CD4-positive, CD25-positive, alpha-beta regulatory T cell (primary cell): ENCODE measurements at regions not wholly inside any gene's neighbourhood (a gene's known extent, or its start where the extent isn't known, plus 50 kb on each side); places are given as distances from the start of the nearest gene placed in this dataset.
"Not testable (repeated sequence)": the region's sequence is repeated elsewhere in the genome, so short reads cannot be mapped to it uniquely, and the experiment has no call there.

ENCODE experiments used
- ATAC-seq, 2 donors: fragments of 150-1000 bp; cut with Tn5 transposase; one replicate each; pipeline ENCODE4 v1.10.0; 2021; ENCODE audit warnings: low read depth in 2 of 2, moderate number of reproducible peaks in 2 of 2, moderate library complexity in 1 of 2
- DNase-seq, 3 donors: peaks; one replicate each; pipeline versions ENCODE4 v3.0.0 to v3.0.0-alpha.2; 2012 to 2022; ENCODE audit warnings: mixed read lengths in 1 of 3
- H3K27ac ChIP-seq: one replicate; pipeline ENCODE4 v1.7.0; 2013; ENCODE audit warnings: mild to moderate bottlenecking, low read length; ENCODE audit not compliant: insufficient read depth, poor library complexity, severe bottlenecking
- H3K27me3 ChIP-seq: one replicate; pipeline ENCODE4 v1.7.0; 2013; ENCODE audit warnings: low read length; ENCODE audit not compliant: control insufficient read depth, insufficient read depth
- H3K36me3 ChIP-seq: one replicate; pipeline ENCODE4 v1.7.0; 2013; ENCODE audit warnings: mild to moderate bottlenecking, low read length, moderate library complexity; ENCODE audit not compliant: control insufficient read depth, insufficient read depth
- H3K4me1 ChIP-seq: 2 replicates; pipeline ENCODE4 v1.7.0; 2013; ENCODE audit warnings: mild to moderate bottlenecking, low read length; ENCODE audit not compliant: insufficient read depth, control insufficient read depth, poor library complexity, severe bottlenecking
- H3K4me3 ChIP-seq: one replicate; pipeline ENCODE4 v1.7.0; 2013; ENCODE audit warnings: low read depth, mild to moderate bottlenecking, low read length, moderate library complexity
- H3K9me3 ChIP-seq, 2 experiments: 1 replicate in 1 of 2; 2 replicates in 1 of 2; pipeline ENCODE4 v1.7.0; 2013; ENCODE audit warnings: low read length in 2 of 2, mild to moderate bottlenecking in 1 of 2, moderate library complexity in 1 of 2; ENCODE audit not compliant: control insufficient read depth in 2 of 2
- H3K27ac Mint-ChIP-seq, 3 donors: one replicate each; pipeline ENCODE4 v1.8.0; 2020 to 2022; ENCODE audit warnings: mild to moderate bottlenecking in 3 of 3, mixed read lengths in 3 of 3, moderate library complexity in 2 of 3
- H3K27me3 Mint-ChIP-seq: one replicate; pipeline ENCODE4 v1.8.0; 2022; ENCODE audit warnings: mild to moderate bottlenecking, mixed read lengths
- H3K36me3 Mint-ChIP-seq: one replicate; pipeline ENCODE4 v1.8.0; 2020; ENCODE audit warnings: mixed read lengths
- H3K4me1 Mint-ChIP-seq, 4 donors: one replicate each; pipeline ENCODE4 v1.8.0; 2020 to 2022; ENCODE audit warnings: mixed read lengths in 4 of 4, mild to moderate bottlenecking in 1 of 4
- H3K4me3 Mint-ChIP-seq, 4 donors: one replicate each; pipeline ENCODE4 v1.8.0; 2020 to 2022; ENCODE audit warnings: mild to moderate bottlenecking in 4 of 4, mixed read lengths in 4 of 4, moderate library complexity in 3 of 4
- H3K9me3 Mint-ChIP-seq, 7 donors: one replicate each; pipeline ENCODE4 v1.8.0; 2020 to 2022; ENCODE audit warnings: mixed read lengths in 7 of 7, mild to moderate bottlenecking in 3 of 7, moderate library complexity in 2 of 7

- not testable (repeated sequence) for DNase-seq, H3K4me1 Mint-ChIP-seq, H3K27ac Mint-ChIP-seq, H3K27me3 Mint-ChIP-seq, H3K36me3 ChIP-seq, ATAC-seq, H3K4me3 Mint-ChIP-seq, H3K27me3 ChIP-seq, H3K36me3 Mint-ChIP-seq, H3K4me3 ChIP-seq, H3K27ac ChIP-seq, H3K9me3 ChIP-seq, H3K4me1 ChIP-seq
- peaks cover 0 to 11% (median 4%) of the 10 kb centered on the region in 7 donors for H3K9me3 Mint-ChIP-seq
These were observed 881.1 kb downstream of the DTWD2 start for GRCh38 chr5:118107246-118107645.

GRCh38 chr5:118098716-118099115 lies 889.6 kb downstream of the DTWD2 start:
- no peak overlapping the region for H3K27ac Mint-ChIP-seq
- DNase-seq (no peak), ATAC-seq (no peak)
- H3K9me3 ChIP-seq: peaks cover 0 to 7% of the 10 kb centered on the region in 2 experiments
- no peaks in the 10 kb centered on the region for H3K27me3 Mint-ChIP-seq
- no peaks in the 10 kb centered on the region for H3K4me1 ChIP-seq
- H3K4me3 ChIP-seq: no peak overlapping the region
- no peaks in the 10 kb centered on the region for H3K36me3 Mint-ChIP-seq
- no peaks in the 10 kb centered on the region for H3K4me1 Mint-ChIP-seq
- H3K36me3 ChIP-seq: no peaks in the 10 kb centered on the region
- peaks cover 0 to 6% (median 0%) of the 10 kb centered on the region in 7 donors for H3K9me3 Mint-ChIP-seq
- no peak overlapping the region for H3K27ac ChIP-seq
- no peaks in the 10 kb centered on the region for H3K27me3 ChIP-seq
- no peak overlapping the region for H3K4me3 Mint-ChIP-seq

DNA sequence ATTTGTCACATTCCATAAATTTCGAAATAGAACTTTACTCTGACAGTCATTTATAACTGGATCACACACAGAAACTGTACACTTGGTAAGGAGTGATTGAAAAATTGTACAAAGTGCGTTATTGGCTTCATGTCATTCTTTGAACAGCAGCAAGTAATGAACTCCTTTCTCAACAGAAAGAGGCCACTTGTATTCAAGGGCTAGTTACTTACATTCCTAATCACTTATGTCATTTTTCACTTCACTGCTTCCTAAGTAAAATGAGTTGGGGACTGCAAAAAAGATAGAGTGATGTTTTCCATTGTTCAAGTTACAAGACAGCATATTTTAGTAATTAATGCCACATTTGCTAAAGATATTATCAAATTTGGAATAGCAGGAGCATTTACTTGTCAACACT lies 893.2 kb downstream of the DTWD2 start:
- DNase-seq (no peak), ATAC-seq (no peak)
- Mint-ChIP-seq H3K27me3 (no peaks in the 10 kb centered on the region), H3K4me3 (no peak overlapping the region), H3K9me3 (peaks cover 0 to 4% (median 3%) of the 10 kb centered on the region in 7 donors), H3K36me3 (no peaks in the 10 kb centered on the region), H3K27ac (no peak overlapping the region), H3K4me1 (no peaks in the 10 kb centered on the region)
- no peak overlapping the region for H3K27ac ChIP-seq
- H3K4me3 ChIP-seq: no peak overlapping the region
- no peaks in the 10 kb centered on the region for H3K36me3 ChIP-seq
- H3K27me3 ChIP-seq: no peaks in the 10 kb centered on the region
- H3K4me1 ChIP-seq: no peaks in the 10 kb centered on the region
- no peaks in the 10 kb centered on the region for H3K9me3 ChIP-seq

DNA sequence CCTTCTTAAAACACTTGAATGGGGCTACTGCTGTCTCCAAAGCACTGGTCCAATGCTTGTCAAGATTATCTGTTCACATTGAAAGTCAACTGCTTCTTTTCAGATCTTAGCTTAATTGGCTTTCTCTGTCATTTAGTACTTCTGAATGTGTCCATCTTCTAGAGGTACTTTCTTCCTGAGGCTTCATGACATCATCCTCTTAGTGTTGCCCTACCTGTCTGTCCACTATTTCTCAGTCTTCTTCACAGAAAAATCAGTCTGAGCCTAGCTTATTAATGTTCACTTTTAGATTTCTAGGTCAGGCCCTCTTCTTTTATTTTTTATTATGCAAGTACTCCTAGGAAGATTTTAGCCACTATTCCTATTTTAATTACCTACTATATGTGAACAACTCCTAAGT lies 899.9 kb downstream of the DTWD2 start:
- no peak overlapping the region for H3K27ac ChIP-seq
- Mint-ChIP-seq H3K4me1 (no peaks in the 10 kb centered on the region), H3K4me3 (no peak overlapping the region), H3K27me3 (no peaks in the 10 kb centered on the region), H3K27ac (no peak overlapping the region), H3K36me3 (no peaks in the 10 kb centered on the region), H3K9me3 (peaks cover 6 to 17% (median 6%) of the 10 kb centered on the region in 7 donors)
- H3K9me3 ChIP-seq: no peaks in the 10 kb centered on the region
- H3K4me3 ChIP-seq: no peak overlapping the region
- DNase-seq: no peak
- H3K27me3 ChIP-seq: no peaks in the 10 kb centered on the region
- H3K4me1 ChIP-seq: no peaks in the 10 kb centered on the region
- no peaks in the 10 kb centered on the region for H3K36me3 ChIP-seq
- ATAC-seq: no peak

DNA sequence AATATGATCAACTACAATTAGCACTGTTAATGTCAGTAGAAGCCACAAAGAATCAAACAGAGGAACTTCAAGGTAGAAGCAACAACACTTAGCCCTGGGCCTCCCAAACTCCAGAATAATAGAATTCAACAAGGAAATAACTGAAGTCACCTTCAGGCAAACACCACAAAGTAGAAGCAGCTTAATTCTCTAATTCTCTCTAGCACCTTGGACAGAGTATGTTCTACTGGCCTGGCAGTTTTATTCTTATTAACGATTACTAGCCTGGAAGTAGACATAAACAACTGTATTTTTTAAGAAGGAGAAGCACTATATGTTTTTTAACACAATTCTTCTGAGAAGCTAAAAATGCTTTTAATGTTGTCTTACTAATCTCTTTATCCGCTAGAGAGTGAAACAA lies 911.9 kb downstream of the DTWD2 start:
- no peak overlapping the region for H3K27ac Mint-ChIP-seq

DNA sequence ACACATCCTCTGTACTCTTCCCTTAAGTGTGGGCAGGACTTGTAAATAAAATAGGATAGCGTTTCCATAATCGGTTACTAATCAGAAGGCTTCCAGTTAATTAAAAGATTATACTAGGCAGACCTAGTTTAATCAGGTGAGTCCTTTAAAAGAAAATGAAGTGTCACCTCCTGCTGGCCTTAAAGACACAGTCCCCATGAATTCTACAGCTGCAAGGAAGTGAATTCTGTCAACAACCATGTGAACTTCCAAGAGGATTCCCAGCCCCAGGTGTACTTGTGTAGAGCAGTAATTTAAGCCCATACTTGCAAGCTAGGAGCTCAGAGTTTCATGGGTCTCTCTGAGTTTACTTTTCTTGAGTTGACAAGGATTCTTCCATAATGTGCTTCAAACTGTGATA lies 918.3 kb downstream of the DTWD2 start:
- H3K27ac Mint-ChIP-seq: no peak overlapping the region
- Histone ChIP-seq H3K4me3 (no peak overlapping the region), H3K27me3 (no peaks in the 10 kb centered on the region), H3K4me1 (no peaks in the 10 kb centered on the region), H3K36me3 (no peaks in the 10 kb centered on the region), H3K27ac (no peak overlapping the region), H3K9me3 (no peaks in the 10 kb centered on the region)
- no peaks in the 10 kb centered on the region for H3K27me3 Mint-ChIP-seq
- H3K4me3 Mint-ChIP-seq: no peak overlapping the region
- DNase-seq (no peak), ATAC-seq (no peak)
- H3K4me1 Mint-ChIP-seq: no peaks in the 10 kb centered on the region
- peaks cover 0 to 10% (median 2%) of the 10 kb centered on the region in 7 donors for H3K9me3 Mint-ChIP-seq
- H3K36me3 Mint-ChIP-seq: no peaks in the 10 kb centered on the region

More for the DNA sequence above, 911.9 kb downstream of the DTWD2 start:
- Histone ChIP-seq H3K36me3 (no peaks in the 10 kb centered on the region), H3K27ac (no peak overlapping the region), H3K4me1 (no peaks in the 10 kb centered on the region), H3K4me3 (no peak overlapping the region), H3K9me3 (peaks cover 3 to 4% of the 10 kb centered on the region in 2 experiments), H3K27me3 (no peaks in the 10 kb centered on the region)
- no peaks in the 10 kb centered on the region for H3K4me1 Mint-ChIP-seq
- no peak for ATAC-seq
- no peak for DNase-seq
- H3K9me3 Mint-ChIP-seq: peaks cover 0 to 22% (median 5%) of the 10 kb centered on the region in 7 donors
- H3K36me3 Mint-ChIP-seq: no peaks in the 10 kb centered on the region
- no peak overlapping the region for H3K4me3 Mint-ChIP-seq
- H3K27me3 Mint-ChIP-seq: no peaks in the 10 kb centered on the region

- H3K36me3 ChIP-seq: no peaks in the 10 kb centered on the region
- H3K4me1 ChIP-seq: no peaks in the 10 kb centered on the region
- H3K27ac ChIP-seq: no peak overlapping the region
- Mint-ChIP-seq H3K36me3 (no peaks in the 10 kb centered on the region), H3K4me1 (no peaks in the 10 kb centered on the region), H3K27ac (no peak overlapping the region), H3K9me3 (peaks cover 0 to 12% (median 4%) of the 10 kb centered on the region in 7 donors), H3K4me3 (no peak overlapping the region), H3K27me3 (no peaks in the 10 kb centered on the region)
- no peaks in the 10 kb centered on the region for H3K9me3 ChIP-seq
- no peak overlapping the region for H3K4me3 ChIP-seq
- DNase-seq (no peak), ATAC-seq (no peak)
- H3K27me3 ChIP-seq: no peaks in the 10 kb centered on the region
These were observed 918.9 kb downstream of the DTWD2 start for GRCh38 chr5:118069452-118069851.

DNA sequence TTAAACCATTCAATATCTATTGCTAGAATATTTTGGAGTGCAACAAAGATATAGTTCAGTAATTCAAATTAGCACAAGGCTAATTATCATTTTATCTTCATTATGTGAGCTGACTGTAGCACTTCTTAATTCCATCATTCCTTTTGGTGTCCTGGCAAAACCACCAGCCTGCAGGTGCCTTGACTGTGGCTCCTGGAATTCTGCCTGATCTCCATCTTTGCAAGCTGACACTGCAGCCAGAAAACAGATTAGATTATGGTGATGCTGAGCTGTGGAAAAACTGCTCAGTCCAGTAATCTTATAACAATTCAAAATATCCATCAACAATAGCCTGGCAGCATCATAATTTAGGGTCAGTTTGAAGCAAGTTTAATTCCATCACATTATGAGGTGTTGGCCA lies 919.5 kb downstream of the DTWD2 start:
- no peak overlapping the region for H3K27ac Mint-ChIP-seq
- no peak overlapping the region for H3K4me3 Mint-ChIP-seq
- peaks cover 0 to 7% (median 5%) of the 10 kb centered on the region in 7 donors for H3K9me3 Mint-ChIP-seq
- Histone ChIP-seq H3K4me3 (no peak overlapping the region), H3K36me3 (no peaks in the 10 kb centered on the region), H3K27ac (no peak overlapping the region), H3K9me3 (no peaks in the 10 kb centered on the region), H3K27me3 (no peaks in the 10 kb centered on the region), H3K4me1 (no peaks in the 10 kb centered on the region)
- ATAC-seq (no peak), DNase-seq (no peak)
- H3K4me1 Mint-ChIP-seq: no peaks in the 10 kb centered on the region
- no peaks in the 10 kb centered on the region for H3K36me3 Mint-ChIP-seq
- H3K27me3 Mint-ChIP-seq: no peaks in the 10 kb centered on the region
